ENCODE measurements at regions not wholly inside any gene's neighbourhood (a gene's known extent, or its start where the extent isn't known, plus 50 kb on each side); places are given as distances from the start of the nearest gene placed in this dataset.
"Not testable (repeated sequence)": the region's sequence is repeated elsewhere in the genome, so short reads cannot be mapped to it uniquely, and the experiment has no call there.

DNA sequence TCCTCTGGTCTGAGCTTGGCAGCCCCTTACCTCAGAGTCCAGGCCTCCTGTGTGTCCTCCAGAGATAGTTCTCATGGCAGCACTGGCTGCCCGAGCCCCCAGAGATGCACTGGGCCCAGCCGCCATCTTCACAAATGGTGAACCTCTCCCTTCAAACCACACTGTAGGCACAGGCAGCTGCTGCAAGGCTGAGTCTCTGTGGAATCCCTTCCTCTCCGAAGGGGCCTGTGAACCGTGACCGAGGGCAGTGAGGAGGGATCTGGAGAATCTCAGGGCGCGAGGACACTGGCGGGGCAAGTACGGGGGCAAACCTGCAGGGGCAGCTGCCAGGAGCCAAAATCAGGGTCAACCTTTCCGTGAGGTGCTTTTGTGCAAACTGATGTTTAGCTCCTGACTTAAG is 69.5 kb upstream of the CFAP46 start:
- Mint-ChIP-seq H3K27ac (no peak overlapping the region), H3K9me3 (no peaks in the 10 kb centered on the region), H3K36me3 (no peaks in the 10 kb centered on the region)
- DNase-seq (ENCODE audit: low spot score in 2 of 2) (no peak), ATAC-seq (no peak)

DNA sequence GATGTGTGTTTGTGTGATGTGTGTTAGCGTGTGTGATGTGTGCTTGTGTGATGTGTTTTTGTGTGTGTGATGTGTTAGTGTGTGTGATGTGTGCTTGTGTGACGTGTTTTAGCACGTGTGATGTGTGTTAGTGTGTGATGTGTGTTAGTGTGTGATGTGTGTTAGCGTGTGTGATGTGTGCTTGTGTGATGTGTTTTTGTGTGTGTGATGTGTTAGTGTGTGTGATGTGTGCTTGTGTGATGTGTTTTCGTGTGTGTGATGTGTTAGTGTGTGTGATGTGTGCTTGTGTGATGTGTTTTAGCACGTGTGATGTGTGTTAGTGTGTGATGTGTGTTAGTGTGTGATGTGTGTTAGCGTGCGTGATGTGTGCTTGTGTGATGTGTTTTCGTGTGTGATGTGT is 69.0 kb upstream of the CFAP46 start:
- H3K27ac Mint-ChIP-seq; H3K9me3 Mint-ChIP-seq; H3K36me3 Mint-ChIP-seq; ATAC-seq; DNase-seq (ENCODE audit: low spot score in 2 of 2): not testable (repeated sequence)

DNA sequence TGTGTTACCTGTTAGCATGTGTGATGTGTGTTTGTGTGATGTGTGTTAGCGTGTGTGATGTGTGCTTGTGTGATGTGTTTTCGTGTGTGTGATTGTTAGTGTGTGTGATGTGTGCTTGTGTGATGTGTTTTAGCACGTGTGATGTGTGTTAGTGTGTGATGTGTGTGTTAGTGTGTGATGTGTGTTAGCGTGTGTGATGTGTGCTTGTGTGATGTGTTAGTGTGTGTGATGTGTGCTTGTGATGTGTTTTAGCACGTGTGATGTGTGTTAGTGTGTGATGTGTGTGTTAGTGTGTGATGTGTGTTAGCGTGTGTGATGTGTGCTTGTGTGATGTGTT is 68.4 kb upstream of the CFAP46 start:
- not testable (repeated sequence) for H3K27ac Mint-ChIP-seq; DNase-seq (ENCODE audit: low spot score in 2 of 2); H3K36me3 Mint-ChIP-seq; H3K9me3 Mint-ChIP-seq; ATAC-seq

DNA sequence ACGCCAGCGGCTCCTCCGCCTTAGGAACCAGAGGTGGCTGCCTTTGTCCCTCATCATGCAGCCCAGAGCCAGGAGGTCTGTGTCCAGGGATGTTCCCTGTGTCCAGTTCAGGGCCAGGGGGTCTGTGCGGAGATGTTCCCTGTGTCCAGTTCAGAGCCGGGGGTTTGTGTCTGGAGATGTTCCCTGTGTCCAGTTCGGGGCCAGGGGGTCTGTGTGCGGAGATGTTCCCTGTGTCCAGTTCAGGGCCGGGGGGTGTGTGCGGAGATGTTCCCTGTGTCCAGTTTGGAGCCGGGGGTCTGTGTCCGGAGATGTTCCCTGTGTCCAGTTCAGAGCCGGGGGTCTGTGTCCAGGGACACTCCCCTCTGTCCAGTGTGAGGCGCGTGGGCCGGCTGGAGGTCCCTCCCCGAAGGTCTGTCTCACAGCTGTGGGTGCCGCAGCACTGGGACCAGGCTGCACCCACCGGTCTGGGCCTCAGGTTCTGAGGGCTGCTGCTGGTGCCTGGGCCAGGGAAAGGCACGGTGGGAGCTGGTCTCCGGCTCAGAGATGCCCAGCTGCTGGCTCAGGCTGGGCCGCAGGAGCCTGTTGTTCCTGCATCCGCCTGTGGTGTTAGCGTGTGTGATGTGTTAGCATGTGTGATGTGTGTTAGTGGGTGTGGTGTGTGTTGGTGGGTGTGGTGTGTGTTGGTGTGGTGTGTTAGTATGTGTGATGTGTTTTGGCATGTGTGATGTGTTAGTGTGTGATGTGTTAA is 67.9 kb upstream of the CFAP46 start:
- ATAC-seq (no peak), DNase-seq (ENCODE audit: low spot score in 2 of 2) (no peak)
- Mint-ChIP-seq H3K9me3 (no peaks in the 10 kb centered on the region), H3K36me3 (no peaks in the 10 kb centered on the region), H3K27ac (no peak overlapping the region)

DNA sequence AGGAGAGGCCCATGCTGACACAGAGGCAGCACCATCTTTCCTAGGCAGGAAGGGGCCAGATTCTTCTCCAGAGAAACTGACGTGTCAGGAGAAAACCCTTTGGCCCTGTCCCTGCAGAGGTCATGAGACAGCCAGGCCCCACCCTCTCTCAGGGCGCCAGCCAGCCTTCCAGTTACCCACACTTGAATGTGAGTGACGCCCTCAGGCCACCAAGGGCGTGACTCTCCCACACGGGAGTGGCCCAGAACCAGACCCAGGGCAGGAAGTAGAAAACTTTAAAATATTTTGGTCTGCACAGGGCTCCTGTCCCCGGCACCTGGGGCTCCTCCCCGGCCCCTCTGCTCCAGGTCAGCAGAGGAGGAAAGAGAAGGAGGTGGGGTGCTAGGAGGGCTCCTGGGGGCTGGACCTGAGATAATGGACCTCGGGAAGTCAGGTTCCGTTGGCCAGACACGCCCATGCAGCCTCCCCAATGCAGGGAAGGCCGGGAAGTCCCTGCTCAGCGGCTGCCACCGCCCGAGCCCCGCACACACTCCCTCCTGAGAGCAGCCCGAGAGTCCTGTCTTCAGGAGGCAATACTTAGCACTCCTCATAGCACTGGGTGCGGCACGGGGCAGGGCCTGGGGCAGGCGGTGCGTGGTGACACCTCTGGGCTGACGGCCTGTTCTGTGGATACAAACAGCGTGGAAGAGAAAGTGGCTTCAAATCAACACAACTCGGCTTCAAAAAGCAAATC is 67.0 kb upstream of the CFAP46 start:
- H3K9me3 Mint-ChIP-seq: no peaks in the 10 kb centered on the region

DNA sequence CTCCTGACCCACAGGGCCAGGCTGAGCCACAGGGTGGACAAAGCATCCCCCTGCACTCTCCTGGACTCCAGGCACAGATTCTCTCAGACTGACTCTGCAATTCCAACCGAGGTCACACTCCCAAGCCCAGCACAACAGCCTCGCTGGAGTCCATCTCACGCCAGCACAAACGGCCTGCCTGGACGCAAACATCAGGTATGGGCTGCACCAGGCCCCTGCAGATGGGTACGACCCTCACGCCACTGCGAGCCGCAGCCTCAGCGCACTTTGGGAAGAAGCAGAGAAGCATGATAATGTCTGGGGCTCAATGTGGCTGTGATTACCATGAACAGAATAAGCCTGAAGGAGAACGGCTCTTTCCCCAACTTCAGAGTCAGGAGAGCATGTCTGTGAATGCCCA is 66.4 kb upstream of the CFAP46 start:
- Mint-ChIP-seq H3K36me3 (no peaks in the 10 kb centered on the region), H3K9me3 (no peaks in the 10 kb centered on the region), H3K27ac (no peak overlapping the region)
- no peak for ATAC-seq
- no peak for DNase-seq (ENCODE audit: low spot score in 2 of 2)

More for the DNA sequence above, 67.0 kb upstream of the CFAP46 start:
- DNase-seq (ENCODE audit: low spot score in 2 of 2) (no peak), ATAC-seq (no peak)
- no peak overlapping the region for H3K27ac Mint-ChIP-seq
- H3K36me3 Mint-ChIP-seq: no peaks in the 10 kb centered on the region

DNA sequence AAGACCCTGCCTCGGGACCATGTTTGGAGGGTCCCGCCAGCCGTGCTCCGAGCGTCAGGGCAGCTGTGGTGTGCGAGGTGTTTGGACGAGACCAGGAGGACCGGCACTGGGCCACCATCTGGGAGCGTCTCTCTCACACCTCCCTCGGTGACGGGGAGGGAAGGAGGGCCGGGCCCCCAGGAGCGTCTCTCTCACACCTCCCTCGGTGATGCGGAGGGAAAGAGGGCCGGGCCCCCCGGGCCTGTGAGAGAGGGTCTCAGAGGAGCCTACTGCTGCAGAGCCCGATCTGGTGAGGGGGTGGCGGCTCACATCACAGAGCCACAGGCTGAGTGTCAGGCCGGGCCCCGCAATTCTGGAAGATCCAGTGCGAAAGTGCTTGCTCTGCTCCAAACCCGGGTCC is 65.8 kb upstream of the CFAP46 start:
- no peak overlapping the region for H3K27ac Mint-ChIP-seq
- no peaks in the 10 kb centered on the region for H3K36me3 Mint-ChIP-seq
- DNase-seq (ENCODE audit: low spot score in 2 of 2): no peak
- ATAC-seq: no peak
- H3K9me3 Mint-ChIP-seq: no peaks in the 10 kb centered on the region

DNA sequence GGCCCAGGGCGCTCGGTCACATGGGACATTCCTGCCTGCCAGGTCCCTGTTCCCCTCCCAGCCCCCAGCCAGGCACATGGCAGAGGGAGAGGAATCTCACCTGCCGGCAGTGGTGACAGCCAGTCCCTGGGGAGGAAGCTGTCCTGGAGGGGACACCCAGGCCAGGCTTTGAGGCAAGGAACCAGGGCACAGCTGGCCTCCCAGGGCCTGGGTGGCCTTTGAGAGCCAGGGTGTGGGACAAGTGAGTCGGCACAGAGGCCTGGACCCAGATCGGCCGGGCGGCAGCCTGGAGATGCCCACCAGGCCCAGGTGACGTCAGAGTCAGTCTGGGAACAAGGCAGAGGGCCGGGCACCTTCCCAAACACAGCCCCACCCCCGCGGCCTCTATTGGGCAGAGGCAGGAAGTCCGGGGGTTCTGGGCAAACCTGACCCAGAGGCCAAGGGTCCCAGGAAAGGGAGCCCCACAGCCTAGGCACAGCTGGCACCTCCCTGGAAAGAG is 65.0 kb upstream of the CFAP46 start:
- ATAC-seq: no peak
- no peaks in the 10 kb centered on the region for H3K9me3 Mint-ChIP-seq
- no peak for DNase-seq (ENCODE audit: low spot score in 2 of 2)
- no peaks in the 10 kb centered on the region for H3K36me3 Mint-ChIP-seq
- no peak overlapping the region for H3K27ac Mint-ChIP-seq

DNA sequence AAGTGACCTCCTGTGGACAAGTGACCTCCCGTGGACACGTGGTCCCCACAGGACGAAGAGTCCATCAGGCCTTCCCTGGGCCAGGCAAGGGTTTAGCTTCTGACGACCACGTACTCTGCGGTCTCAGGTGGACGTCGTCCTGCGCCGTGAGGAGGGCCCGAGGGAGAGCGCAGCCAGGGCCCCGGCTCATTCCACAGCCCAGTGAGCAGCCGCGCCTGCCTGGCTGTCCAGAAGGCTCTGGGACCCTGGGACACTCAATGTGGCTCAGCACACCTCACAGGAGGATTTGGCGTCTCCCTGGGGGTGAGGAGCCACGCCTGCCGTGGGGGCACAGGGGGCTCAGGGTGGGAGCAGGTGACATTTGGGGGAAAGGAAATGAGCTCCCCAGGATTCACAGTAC is 64.4 kb upstream of the CFAP46 start:
- Mint-ChIP-seq H3K36me3 (no peaks in the 10 kb centered on the region), H3K27ac (no peak overlapping the region), H3K9me3 (no peaks in the 10 kb centered on the region)
- no peak for ATAC-seq
- DNase-seq (ENCODE audit: low spot score in 2 of 2): no peak

DNA sequence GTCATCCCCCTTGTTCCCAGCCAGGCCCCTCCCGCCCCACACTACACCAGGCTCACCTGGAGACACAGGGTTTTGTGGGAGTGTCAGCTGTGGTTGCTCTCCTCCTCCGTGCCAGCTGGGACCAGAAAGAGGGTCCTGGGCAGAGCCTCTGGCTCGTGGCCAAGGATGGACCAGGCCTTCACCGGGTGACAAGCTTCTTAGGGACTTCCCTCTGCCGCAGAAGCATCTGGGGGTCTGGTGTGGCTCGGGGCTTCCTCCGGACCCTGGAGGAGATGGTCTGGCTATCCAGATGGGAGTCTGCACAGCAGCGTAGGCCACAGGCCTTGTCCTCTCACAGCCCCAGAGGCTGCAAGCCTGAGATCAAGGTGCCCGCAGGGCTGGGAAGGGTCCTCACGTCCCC is 63.8 kb upstream of the CFAP46 start:
- H3K9me3 Mint-ChIP-seq: no peaks in the 10 kb centered on the region
- H3K36me3 Mint-ChIP-seq: no peaks in the 10 kb centered on the region
- ATAC-seq: no peak
- H3K27ac Mint-ChIP-seq: no peak overlapping the region
- DNase-seq (ENCODE audit: low spot score in 2 of 2): no peak

DNA sequence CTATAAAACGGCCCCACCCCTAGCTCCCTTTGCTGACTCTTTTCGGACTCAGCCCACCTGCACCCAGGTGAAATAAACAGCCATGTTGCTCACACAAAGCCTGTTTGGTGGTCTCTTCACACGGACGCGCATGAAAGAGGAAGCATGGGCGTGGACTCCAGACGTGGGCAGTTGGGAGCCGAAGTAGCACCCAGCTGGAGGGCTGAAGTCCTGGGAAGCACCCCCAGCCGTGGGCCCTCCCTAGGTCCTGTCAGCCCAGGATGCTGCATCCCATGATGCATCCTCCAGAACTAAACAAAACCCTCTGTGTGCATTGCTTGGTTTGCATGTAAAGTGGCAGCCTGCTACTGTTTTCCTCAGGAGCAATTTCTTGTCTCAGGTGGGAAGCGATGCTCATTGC is 62.1 kb upstream of the CFAP46 start:
- Mint-ChIP-seq H3K9me3 (no peaks in the 10 kb centered on the region), H3K27ac (no peak overlapping the region)
- no peak for ATAC-seq

DNA sequence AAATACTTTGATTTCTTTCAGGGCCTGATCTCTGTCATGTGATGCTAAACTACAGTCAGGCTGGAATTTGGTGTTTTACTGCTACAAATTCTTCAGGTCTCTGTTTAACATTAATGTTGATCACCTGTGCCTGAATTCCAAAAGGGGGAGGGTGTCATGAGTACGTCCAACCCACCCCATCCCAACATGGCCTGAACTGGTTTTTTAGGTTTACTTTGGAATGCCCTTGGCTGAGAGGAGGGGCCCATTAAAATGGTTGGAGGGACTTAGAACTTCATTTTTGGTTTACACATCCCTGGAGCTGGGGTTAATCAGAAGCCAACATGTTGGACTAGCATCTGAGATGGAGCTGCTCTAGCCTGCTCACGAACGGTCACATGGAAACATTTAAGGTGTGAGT is 60.8 kb upstream of the CFAP46 start:
- Mint-ChIP-seq H3K36me3 (no peaks in the 10 kb centered on the region), H3K27ac (no peak overlapping the region), H3K9me3 (no peaks in the 10 kb centered on the region)
- no peak for DNase-seq (ENCODE audit: low spot score in 2 of 2)
- no peak for ATAC-seq

More for the DNA sequence above, 62.1 kb upstream of the CFAP46 start:
- H3K36me3 Mint-ChIP-seq: no peaks in the 10 kb centered on the region
- no peak for DNase-seq (ENCODE audit: low spot score in 2 of 2)

DNA sequence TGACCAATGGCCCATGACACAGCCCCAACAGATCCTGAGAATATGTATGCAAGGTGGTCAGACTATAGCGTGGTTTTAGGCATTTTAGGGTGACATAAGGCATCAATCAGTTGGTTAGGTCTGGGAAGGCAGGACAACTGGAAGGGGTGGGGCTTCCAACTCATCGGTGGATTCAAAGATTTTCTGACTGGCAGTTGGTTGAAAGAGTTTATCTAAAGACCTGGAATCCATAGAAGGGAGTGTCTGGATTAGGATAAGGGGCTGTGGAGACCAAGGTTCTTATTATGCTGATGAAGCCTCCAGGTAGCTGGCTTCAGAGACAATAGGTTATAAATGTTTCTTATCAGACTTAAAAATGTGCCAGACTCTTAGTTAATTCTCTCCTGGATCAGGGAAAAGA is 60.3 kb upstream of the CFAP46 start:
- Mint-ChIP-seq H3K9me3 (no peaks in the 10 kb centered on the region), H3K27ac (no peak overlapping the region), H3K36me3 (no peaks in the 10 kb centered on the region)
- no peak for DNase-seq (ENCODE audit: low spot score in 2 of 2)
- no peak for ATAC-seq

DNA sequence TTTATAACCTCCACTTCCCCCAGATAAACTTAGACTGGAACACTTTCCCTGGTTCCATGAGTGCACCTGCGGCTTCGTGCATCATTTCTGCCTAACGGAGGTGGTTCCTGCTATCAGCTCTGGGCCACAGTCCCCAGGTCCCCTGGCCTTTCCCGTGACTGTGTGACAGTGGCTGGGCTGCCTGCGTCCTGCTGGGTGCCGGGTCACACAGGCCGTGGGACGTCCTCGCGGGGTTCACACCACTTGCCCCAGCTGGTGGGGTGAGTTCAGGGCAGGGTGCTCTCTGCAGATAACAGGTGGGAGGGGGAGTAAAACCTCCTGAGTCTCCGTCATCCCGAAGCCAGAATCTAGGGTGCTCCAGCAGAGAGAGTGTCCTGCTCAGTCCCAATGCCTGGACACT is 58.7 kb upstream of the CFAP46 start:
- DNase-seq (ENCODE audit: low spot score in 2 of 2) (no peak), ATAC-seq (no peak)
- Mint-ChIP-seq H3K9me3 (no peaks in the 10 kb centered on the region), H3K36me3 (no peaks in the 10 kb centered on the region), H3K27ac (no peak overlapping the region)

DNA sequence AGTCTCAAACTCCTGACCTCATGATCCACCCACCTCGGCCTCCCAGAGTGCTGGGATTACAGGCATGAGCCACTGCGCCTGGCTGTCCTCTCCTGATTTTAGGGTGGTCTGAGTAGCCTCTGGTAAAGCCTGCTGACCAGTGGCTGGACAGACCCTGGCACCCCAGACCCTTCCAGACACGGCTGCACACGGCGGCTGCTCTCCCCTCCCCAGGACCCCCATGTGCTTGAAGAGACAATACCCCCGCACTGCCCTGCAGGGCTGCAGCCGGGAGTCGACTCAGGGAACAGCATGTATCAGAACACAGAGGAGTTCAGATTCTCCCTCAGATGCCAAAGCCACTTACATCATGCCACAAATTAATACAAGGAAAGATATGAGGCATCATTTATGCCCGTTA is 58.3 kb upstream of the CFAP46 start:
- Mint-ChIP-seq H3K9me3 (no peaks in the 10 kb centered on the region), H3K27ac (no peak overlapping the region), H3K36me3 (no peaks in the 10 kb centered on the region)
- ATAC-seq: no peak
- no peak for DNase-seq (ENCODE audit: low spot score in 2 of 2)

DNA sequence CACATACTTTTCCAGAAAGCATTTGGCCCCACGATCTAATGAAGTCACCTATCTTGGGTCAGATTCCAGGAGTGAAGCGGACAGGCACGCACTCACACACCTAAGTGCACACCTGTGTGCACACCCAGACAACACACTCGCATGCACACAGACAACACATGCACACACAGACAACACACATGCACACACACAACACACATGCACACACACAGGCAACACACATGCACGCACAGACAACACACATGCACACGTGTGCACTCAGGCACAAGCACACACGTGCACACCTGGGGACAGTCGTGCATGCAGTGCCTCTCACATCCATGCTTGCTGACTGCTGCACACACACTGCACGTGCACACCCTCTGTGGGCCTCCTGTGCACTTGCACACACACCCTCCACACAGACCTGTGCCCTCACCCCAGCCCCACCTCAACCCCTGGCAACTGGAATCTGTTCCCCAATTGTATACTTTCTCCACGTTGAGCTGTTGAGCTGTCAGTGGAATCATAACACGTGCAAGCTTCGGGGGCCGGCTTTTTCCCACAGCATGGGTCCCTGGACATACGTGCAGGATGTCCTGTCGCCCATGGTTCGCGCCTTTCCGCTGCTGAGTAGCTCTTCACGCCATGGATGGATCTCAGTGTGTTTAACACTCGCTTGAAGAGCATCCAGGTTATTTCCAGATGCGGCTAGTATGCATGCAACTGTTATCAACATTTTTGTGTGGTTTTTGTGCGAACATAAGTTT is 55.3 kb upstream of the CFAP46 start:
- ATAC-seq (no peak), DNase-seq (ENCODE audit: low spot score in 2 of 2) (no peak)
- no peak overlapping the region for H3K27ac Mint-ChIP-seq
- H3K9me3 Mint-ChIP-seq: no peaks in the 10 kb centered on the region
- no peaks in the 10 kb centered on the region for H3K36me3 Mint-ChIP-seq

DNA sequence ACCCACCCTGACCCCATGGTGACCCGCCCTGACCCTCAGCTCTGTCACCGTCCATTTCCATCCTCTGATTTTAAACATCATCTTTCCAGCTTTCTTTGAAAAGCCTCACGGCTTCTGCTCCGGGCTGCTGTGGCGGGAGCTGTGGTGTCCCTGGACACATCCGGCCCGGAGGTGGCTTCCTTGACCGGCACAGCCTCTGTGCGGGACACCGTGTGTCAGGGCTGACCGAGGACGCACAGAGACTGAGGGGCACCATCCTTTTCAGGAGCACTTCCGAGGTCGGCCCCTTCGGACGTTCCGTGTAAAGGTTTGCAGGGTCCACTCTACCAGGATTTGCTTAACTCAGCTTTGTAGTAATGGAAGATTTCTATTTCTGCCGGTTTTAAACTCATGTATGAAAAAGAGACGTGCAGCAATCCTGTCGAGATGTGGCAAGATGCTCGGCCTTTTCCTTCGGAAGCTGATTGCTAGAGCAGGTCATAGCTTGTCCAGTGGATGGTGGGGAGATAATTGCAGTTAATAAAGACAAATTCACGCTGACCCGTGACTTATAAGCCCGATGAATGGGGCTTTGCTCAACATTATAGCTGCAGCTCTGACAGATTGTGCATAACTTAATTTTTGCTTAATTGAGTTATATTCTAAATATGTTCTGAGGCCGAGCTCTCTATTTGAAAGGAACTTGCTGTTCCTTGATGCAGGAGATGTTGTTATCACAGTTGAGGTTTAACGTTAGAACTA is 54.4 kb upstream of the CFAP46 start:
- DNase-seq (ENCODE audit: low spot score in 2 of 2) (no peak), ATAC-seq (no peak)
- Mint-ChIP-seq H3K27ac (no peak overlapping the region), H3K9me3 (no peaks in the 10 kb centered on the region), H3K36me3 (no peaks in the 10 kb centered on the region)
